ENCODE measurements at regions not wholly inside any gene's neighbourhood (a gene's known extent, or its start where the extent isn't known, plus 50 kb on each side); places are given as distances from the start of the nearest gene placed in this dataset.

DNA sequence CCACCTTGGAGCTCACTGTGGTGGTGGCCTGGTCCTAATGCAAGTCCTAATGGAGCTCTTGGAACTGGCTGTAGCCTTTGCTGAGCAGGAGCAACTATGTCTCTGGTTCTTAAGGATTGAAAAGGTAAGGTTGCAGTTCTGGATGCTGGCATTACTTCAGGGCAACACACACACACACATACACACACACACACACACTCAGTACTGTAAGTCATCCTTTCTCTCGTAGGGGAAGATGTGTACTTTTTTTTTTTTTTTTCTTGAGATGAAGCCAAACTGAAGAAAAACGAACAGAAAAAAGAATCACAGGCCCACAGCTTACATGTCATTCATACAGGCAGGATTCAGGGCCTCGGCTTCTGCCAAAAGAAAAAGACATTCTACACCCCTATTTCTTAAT is 81.1 kb upstream of the RPS23 start:
- TF ChIP-seq POLR2AphosphoS5 (IDR thresholded peaks at IDR 0.05) (no peak), EP300 (IDR thresholded peaks at IDR 0.05) (no peak)
- TF ChIP-seq, protein P1, sequence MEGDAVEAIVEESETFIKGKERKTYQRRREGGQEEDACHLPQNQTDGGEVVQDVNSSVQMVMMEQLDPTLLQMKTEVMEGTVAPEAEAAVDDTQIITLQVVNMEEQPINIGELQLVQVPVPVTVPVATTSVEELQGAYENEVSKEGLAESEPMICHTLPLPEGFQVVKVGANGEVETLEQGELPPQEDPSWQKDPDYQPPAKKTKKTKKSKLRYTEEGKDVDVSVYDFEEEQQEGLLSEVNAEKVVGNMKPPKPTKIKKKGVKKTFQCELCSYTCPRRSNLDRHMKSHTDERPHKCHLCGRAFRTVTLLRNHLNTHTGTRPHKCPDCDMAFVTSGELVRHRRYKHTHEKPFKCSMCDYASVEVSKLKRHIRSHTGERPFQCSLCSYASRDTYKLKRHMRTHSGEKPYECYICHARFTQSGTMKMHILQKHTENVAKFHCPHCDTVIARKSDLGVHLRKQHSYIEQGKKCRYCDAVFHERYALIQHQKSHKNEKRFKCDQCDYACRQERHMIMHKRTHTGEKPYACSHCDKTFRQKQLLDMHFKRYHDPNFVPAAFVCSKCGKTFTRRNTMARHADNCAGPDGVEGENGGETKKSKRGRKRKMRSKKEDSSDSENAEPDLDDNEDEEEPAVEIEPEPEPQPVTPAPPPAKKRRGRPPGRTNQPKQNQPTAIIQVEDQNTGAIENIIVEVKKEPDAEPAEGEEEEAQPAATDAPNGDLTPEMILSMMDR (IDR thresholded peaks at IDR 0.05), result no peak
- H3K4me1 ChIP-seq, result peaks cover 15 to 38% (median 28%) of the 10 kb centered on the region in 4 donors
- no peak overlapping the region for H3K4me3 ChIP-seq
- WGBS, 2 donors, result 70 to 86% methylated on average over 3 of the region's 3 CpGs
- DNase-seq (no peak), ATAC-seq (ENCODE audit: low FRiP score in 2 of 2) (no peak)
- no peak overlapping the region for H3K27ac ChIP-seq
- no peaks in the 10 kb centered on the region for H3K9me3 ChIP-seq
- H3K27me3 ChIP-seq, result no peaks in the 10 kb centered on the region
- no peaks in the 10 kb centered on the region for H3K36me3 ChIP-seq

DNA sequence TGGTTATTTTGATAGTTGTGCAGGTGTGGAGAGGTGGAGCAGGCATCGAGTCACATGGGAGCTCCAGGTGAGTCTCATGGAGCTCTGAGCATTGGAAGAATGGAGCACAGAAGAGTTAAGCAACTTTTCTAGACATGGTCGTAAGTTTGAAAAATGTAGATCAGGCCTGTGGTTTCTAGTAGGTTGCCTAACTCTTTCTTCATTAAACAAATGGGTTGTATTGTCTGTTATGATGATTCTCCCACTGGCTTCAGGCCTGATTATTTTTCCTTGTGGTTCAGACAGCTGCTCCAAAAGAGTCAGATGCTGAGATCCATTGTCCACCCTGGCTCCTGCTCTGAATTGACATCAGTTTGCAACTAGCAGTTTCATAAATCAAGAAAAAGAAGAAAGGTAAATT is 80.3 kb upstream of the RPS23 start:
- 77 to 82% methylated on average over 2 of the region's 2 CpGs for WGBS, 2 donors
- Histone ChIP-seq H3K27ac (peak overlapping the region; percentile 28 to 82 (median 50)), H3K4me1 (peaks cover 15 to 37% (median 30%) of the 10 kb centered on the region in 4 donors), H3K9me3 (no peaks in the 10 kb centered on the region), H3K36me3 (no peaks in the 10 kb centered on the region), H3K4me3 (no peak overlapping the region), H3K27me3 (no peaks in the 10 kb centered on the region)
- peak in 1 of 2 donors; percentile 37 for ATAC-seq (ENCODE audit: low FRiP score in 2 of 2)
- no peak for DNase-seq
- TF ChIP-seq POLR2AphosphoS5 (IDR thresholded peaks at IDR 0.05) (no peak), EP300 (IDR thresholded peaks at IDR 0.05) (no peak)
- TF ChIP-seq, protein P1 (IDR thresholded peaks at IDR 0.05), result no peak

DNA sequence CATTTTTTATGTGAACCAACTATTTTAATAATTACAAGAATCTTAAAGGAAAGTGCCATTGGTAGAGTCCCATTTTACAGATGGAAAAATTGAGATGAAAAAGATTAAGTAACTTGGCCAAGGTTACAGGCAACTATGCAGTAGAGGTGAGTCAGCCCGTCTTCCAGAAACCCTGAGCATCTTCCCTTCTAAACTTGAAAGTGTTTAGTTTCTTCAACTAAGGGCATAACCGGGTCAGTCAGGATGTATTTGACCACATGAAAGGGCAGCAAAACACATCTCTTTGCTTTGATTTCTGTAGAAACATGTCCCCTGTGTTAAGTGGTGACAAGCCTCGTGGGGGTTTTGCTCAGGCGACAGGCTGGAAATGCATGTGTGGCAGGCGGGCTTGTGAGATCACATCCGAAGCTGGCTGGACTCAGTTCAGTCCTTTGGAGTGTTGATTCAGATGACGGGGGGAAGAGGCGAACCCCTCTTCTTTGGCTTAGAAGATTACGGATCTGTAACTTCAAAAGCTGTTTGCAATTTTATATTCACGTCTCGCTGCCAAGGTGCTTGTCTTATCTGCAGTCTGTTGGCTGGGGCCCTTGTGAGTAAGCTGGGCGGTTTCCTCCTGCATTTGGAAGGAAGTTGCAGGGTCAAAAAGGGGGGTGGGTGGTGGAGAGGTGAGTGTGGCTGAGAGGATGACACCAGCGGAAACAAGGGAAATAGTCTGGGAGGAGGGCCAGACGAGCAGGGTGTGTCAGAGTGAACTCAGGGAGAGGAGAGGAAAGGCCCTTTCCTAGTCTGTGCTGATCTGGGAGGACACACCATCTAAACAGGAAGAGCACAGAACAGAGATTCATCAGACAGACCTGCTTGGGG is 78.9 kb upstream of the RPS23 start:
- H3K27ac ChIP-seq, result peak overlapping the region; percentile 61 to 82 (median 68)
- DNase-seq (peak in 1 of 2 donors; percentile 75), ATAC-seq (ENCODE audit: low FRiP score in 2 of 2) (peak; percentile 93 to 95)
- H3K4me1 ChIP-seq, result peaks cover 27 to 43% (median 36%) of the 10 kb centered on the region in 4 donors
- 9 to 10% methylated on average over 14 of the region's 14 CpGs for WGBS, 2 donors
- no peak overlapping the region for H3K4me3 ChIP-seq
- H3K27me3 ChIP-seq, result no peaks in the 10 kb centered on the region
- H3K36me3 ChIP-seq, result no peaks in the 10 kb centered on the region
- no peaks in the 10 kb centered on the region for H3K9me3 ChIP-seq
- TF ChIP-seq EP300 (IDR thresholded peaks at IDR 0.05) (peak in 2 of 4 donors; percentile 66 to 72), POLR2AphosphoS5 (IDR thresholded peaks at IDR 0.05) (peak; percentile 44 to 84), POLR2A (IDR thresholded peaks at IDR 0.05) (peak in 1 of 4 donors; percentile 31)
- TF ChIP-seq, protein P1 (IDR thresholded peaks at IDR 0.05), result no peak

DNA sequence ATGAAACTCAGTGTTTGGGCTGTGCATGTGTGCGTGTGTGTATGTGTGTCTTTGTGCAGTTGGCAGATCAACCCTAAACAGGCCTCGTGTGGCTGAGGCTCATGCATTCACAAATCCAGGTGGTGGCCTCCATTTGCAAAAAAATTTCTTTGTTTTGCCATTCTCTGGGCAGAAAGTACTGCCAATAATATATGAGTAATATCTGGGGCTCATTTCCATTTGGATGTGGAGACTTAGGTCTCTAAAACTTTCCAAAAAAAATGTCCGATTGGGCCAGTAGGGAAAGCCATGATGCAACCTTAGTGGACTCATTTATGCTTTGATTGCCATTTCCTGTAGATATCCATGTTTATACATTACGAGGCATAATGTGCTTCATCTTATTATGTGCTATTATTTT is 77.9 kb upstream of the RPS23 start:
- no peaks in the 10 kb centered on the region for H3K27me3 ChIP-seq
- DNase-seq, result no peak
- peak in 1 of 2 donors; percentile 23 for ATAC-seq (ENCODE audit: low FRiP score in 2 of 2)
- TF ChIP-seq, protein P1 (IDR thresholded peaks at IDR 0.05), result no peak
- no peak for TF ChIP-seq EP300 (IDR thresholded peaks at IDR 0.05)
- no peaks in the 10 kb centered on the region for H3K36me3 ChIP-seq
- H3K4me3 ChIP-seq, result no peak overlapping the region
- H3K4me1 ChIP-seq, result peaks cover 29 to 47% (median 38%) of the 10 kb centered on the region in 4 donors
- 71 to 79% methylated on average over 4 of the region's 4 CpGs for WGBS, 2 donors
- peak overlapping the region in 1 of 4 donors; percentile 82 for H3K27ac ChIP-seq
- H3K9me3 ChIP-seq, result no peaks in the 10 kb centered on the region

DNA sequence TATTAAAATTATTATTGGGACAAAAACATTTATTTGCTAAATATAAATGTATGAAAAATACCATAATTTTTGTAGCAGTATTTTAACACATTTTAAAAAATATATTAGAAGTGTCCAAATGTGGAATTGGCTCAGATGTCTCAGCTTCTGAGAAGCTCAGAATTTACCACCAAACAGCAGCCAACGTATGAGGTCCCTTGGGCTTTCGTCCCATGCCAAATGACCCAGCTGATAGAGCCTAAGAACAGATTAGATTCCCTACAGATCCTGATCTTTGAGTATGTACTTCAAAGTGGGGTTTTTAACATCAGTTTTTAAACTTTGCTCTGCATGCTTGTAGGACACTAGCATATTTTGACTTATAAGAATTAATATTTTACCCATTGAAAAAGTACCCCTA is 77.3 kb upstream of the RPS23 start:
- WGBS, 2 donors, result 80 to 86% methylated on average over 2 of the region's 2 CpGs
- Histone ChIP-seq H3K36me3 (no peaks in the 10 kb centered on the region), H3K27me3 (no peaks in the 10 kb centered on the region), H3K27ac (no peak overlapping the region), H3K4me3 (no peak overlapping the region), H3K4me1 (peaks cover 29 to 47% (median 38%) of the 10 kb centered on the region in 4 donors), H3K9me3 (no peaks in the 10 kb centered on the region)
- DNase-seq, result no peak
- TF ChIP-seq POLR2AphosphoS5 (IDR thresholded peaks at IDR 0.05), result no peak
- no peak for ATAC-seq (ENCODE audit: low FRiP score in 2 of 2)

Data from upper lobe of left lung (tissue), 6 donors.